ENCODE measurements at regions not wholly inside any gene's neighbourhood (a gene's known extent, or its start where the extent isn't known, plus 50 kb on each side); places are given as distances from the start of the nearest gene placed in this dataset.

GRCh38 chr1:29667951-29668350 is 431.6 kb downstream of the PTPRU start:
- DNase-seq (ENCODE audit: low spot score): no peak
- Histone ChIP-seq H3K9ac (ENCODE audit: low read depth in 1 of 2, low read length in 2 of 2) (no peak overlapping the region), H3K36me3 (ENCODE audit: control insufficient read depth in 4 of 4, insufficient read depth in 3 of 4, low read depth in 1 of 4, low read length in 3 of 4) (no peaks in the 10 kb centered on the region), H3K27me3 (ENCODE audit: control insufficient read depth in 4 of 4, insufficient read depth in 4 of 4, low read length in 3 of 4) (peaks cover 0 to 4% (median 0%) of the 10 kb centered on the region in 4 donors), H3K9me3 (ENCODE audit: control insufficient read depth in 4 of 4, low read length in 3 of 4) (no peaks in the 10 kb centered on the region), H3K27ac (ENCODE audit: low read depth in 1 of 2, low read length in 2 of 2) (no peak overlapping the region), H3K4me1 (ENCODE audit: control insufficient read depth in 4 of 4, insufficient read depth in 4 of 4, low read length in 3 of 4) (no peaks in the 10 kb centered on the region), H3K4me3 (ENCODE audit: low read depth in 1 of 3, low read length in 3 of 3) (no peak overlapping the region)
- TF ChIP-seq ZBTB33 (IDR thresholded peaks at IDR 0.05): no peak
- no peak for TF ChIP-seq MAX (IDR thresholded peaks at IDR 0.05)
- TF ChIP-seq HNF4A (conservative IDR thresholded peaks at IDR 0.05): no peak
- TF ChIP-seq FOXA1 (IDR thresholded peaks at IDR 0.05): no peak
- no peak for TF ChIP-seq ATF3 (IDR thresholded peaks at IDR 0.05)
- no peak for TF ChIP-seq CTCF (IDR thresholded peaks at IDR 0.05; ENCODE audit: low read depth, low read length, missing input control)
- TF ChIP-seq SP1 (IDR thresholded peaks at IDR 0.05): no peak
- no peak for TF ChIP-seq FOXA2 (IDR thresholded peaks at IDR 0.05)
- no peak for TF ChIP-seq EGR1 (IDR thresholded peaks at IDR 0.05; ENCODE audit: low read depth in 2 of 2)
- no peak for TF ChIP-seq NR2F2 (IDR thresholded peaks at IDR 0.05)
- no peak for TF ChIP-seq YY1 (IDR thresholded peaks at IDR 0.05)
- TF ChIP-seq GABPA (IDR thresholded peaks at IDR 0.05 in 1 of 2, conservative IDR thresholded peaks at IDR 0.05 in 1 of 2): no peak
- no peak for TF ChIP-seq JUND (IDR thresholded peaks at IDR 0.05)
- TF ChIP-seq TAF1 (conservative IDR thresholded peaks at IDR 0.05): no peak
- WGBS: 74% methylated on average over 2 of the region's 2 CpGs

- DNase-seq (ENCODE audit: low spot score): no peak
Observed at GRCh38 chr1:29664711-29665110, 428.4 kb downstream of the PTPRU start.

More at GRCh38 chr1:29664711-29665110, 428.4 kb downstream of the PTPRU start:
- no peak overlapping the region for H3K27ac ChIP-seq (ENCODE audit: low read depth in 1 of 2, low read length in 2 of 2)
- peaks cover 0 to 4% (median 0%) of the 10 kb centered on the region in 4 donors for H3K27me3 ChIP-seq (ENCODE audit: control insufficient read depth in 4 of 4, insufficient read depth in 4 of 4, low read length in 3 of 4)
- TF ChIP-seq MAX (IDR thresholded peaks at IDR 0.05) (no peak), REST (IDR thresholded peaks at IDR 0.05) (no peak), RXRA (IDR thresholded peaks at IDR 0.05) (no peak), EGR1 (IDR thresholded peaks at IDR 0.05; ENCODE audit: low read depth in 2 of 2) (no peak), TAF1 (conservative IDR thresholded peaks at IDR 0.05) (no peak), HNF4G (IDR thresholded peaks at IDR 0.05) (no peak), NR2F2 (IDR thresholded peaks at IDR 0.05) (no peak), RAD21 (IDR thresholded peaks at IDR 0.05) (no peak)
- H3K9ac ChIP-seq (ENCODE audit: low read depth in 1 of 2, low read length in 2 of 2): no peak overlapping the region
- H3K4me3 ChIP-seq (ENCODE audit: low read depth in 1 of 3, low read length in 3 of 3): no peak overlapping the region
- peaks cover 2 to 6% (median 3%) of the 10 kb centered on the region in 4 donors for H3K9me3 ChIP-seq (ENCODE audit: control insufficient read depth in 4 of 4, low read length in 3 of 4)
- no peaks in the 10 kb centered on the region for H3K4me1 ChIP-seq (ENCODE audit: control insufficient read depth in 4 of 4, insufficient read depth in 4 of 4, low read length in 3 of 4)
- WGBS: 89% methylated on average over 2 of the region's 2 CpGs
- H3K36me3 ChIP-seq (ENCODE audit: control insufficient read depth in 4 of 4, insufficient read depth in 3 of 4, low read depth in 1 of 4, low read length in 3 of 4): no peaks in the 10 kb centered on the region
